GM12875 (cell line): ENCODE measurements at regions not wholly inside any gene's neighbourhood (a gene's known extent, or its start where the extent isn't known, plus 50 kb on each side); places are given as distances from the start of the nearest gene placed in this dataset.

ENCODE experiments used
- H3K4me3 ChIP-seq: one replicate; pipeline ENCODE4 v1.5.1; 2011; ENCODE audit warnings: low read depth, low read length, control low read depth
- CTCF ChIP-seq: IDR thresholded peaks from 2 replicates; pipeline ENCODE4 v1.5.1; 2011; ENCODE audit warnings: low read depth, mild to moderate bottlenecking, control low read depth, inconsistent platforms, low read length, moderate library complexity, borderline replicate concordance; ENCODE audit not compliant: insufficient read depth

GRCh38 chr4:181202240-181202639 is 1041.0 kb upstream of the TENM3 start:
- H3K4me3 ChIP-seq, result no peak overlapping the region
- TF ChIP-seq CTCF, result no peak

GRCh38 chr4:181204109-181204508 is 1039.1 kb upstream of the TENM3 start:
- TF ChIP-seq CTCF, result no peak

GRCh38 chr4:181213551-181213950 is 1029.7 kb upstream of the TENM3 start:
- no peak overlapping the region for H3K4me3 ChIP-seq
- no peak for TF ChIP-seq CTCF

More at GRCh38 chr4:181204109-181204508, 1039.1 kb upstream of the TENM3 start:
- H3K4me3 ChIP-seq, result no peak overlapping the region

- no peak overlapping the region for H3K4me3 ChIP-seq
- TF ChIP-seq CTCF, result no peak
Observed at GRCh38 chr4:181216501-181216900, 1026.7 kb upstream of the TENM3 start.

- no peak overlapping the region for H3K4me3 ChIP-seq
- no peak for TF ChIP-seq CTCF
Observed at GRCh38 chr4:181219783-181220416, 1023.3 kb upstream of the TENM3 start.

GRCh38 chr4:181224852-181225251 is 1018.4 kb upstream of the TENM3 start:
- no peak overlapping the region for H3K4me3 ChIP-seq
- no peak for TF ChIP-seq CTCF

GRCh38 chr4:181225616-181226261 is 1017.5 kb upstream of the TENM3 start:
- no peak for TF ChIP-seq CTCF
- no peak overlapping the region for H3K4me3 ChIP-seq
